HG03103 (cell line): ENCODE measurements at regions not wholly inside any gene's neighbourhood (a gene's known extent, or its start where the extent isn't known, plus 50 kb on each side); places are given as distances from the start of the nearest gene placed in this dataset.

Experiments
- ATAC-seq: cut with Tn5 transposase; IDR thresholded peaks from one replicate; pipeline ENCODE4 v1.9.1; 2021; ENCODE audit warnings: low read depth; ENCODE audit not compliant: unreplicated experiment

DNA sequence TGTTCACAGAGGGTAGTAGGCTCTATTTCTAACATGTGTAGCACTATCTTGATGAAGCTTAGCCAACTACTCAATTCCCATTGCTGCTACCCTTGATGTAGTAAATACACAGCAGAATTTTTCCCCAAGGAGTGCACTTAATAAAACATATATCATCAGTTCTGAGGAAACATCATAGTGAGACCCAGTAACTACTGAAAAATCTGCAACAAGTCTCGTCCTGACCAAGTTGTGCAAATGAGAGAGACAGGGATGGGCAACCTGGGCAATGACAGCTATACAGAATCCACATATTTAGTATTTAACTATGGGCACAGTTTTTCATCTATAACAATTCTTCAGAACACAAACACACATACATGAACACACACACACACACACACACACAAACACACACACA lies 1073.8 kb upstream of the SORCS1 start:
- ATAC-seq = no peak

DNA sequence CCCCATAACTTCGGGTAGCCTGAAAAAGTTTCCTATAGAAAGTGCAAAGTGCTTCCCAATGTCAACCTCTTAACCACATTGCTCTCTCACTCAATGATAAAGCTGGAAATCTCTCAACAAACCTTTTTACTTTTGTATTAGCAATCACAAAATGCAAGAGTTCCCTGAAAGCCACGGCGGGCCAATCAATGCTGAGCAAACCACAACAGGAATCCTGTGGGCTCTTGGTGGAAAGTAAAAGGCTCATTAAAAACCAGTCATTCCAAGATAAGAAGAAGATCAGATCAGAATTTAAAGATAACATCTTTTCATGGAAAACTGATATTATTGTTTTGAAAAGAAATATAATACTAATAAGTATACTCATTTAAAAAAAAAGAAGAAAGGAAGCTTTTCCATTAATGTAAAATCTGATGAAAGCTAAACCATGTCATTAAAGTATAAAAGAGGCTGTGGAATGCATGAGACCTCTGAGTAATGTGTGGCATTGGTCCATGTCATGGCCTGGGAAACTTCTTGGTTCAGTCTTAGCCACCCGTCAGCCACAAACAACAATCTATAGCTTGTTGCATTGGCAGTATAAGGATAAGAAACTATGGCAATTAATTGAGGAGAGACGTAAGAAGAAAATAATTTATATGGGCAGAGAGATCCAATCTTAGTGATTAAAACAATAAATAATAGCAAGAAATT lies 1066.1 kb upstream of the SORCS1 start:
- ATAC-seq = no peak

- ATAC-seq = no peak
These were observed 1044.2 kb upstream of the SORCS1 start for GRCh38 chr10:108208732-108209131.

DNA sequence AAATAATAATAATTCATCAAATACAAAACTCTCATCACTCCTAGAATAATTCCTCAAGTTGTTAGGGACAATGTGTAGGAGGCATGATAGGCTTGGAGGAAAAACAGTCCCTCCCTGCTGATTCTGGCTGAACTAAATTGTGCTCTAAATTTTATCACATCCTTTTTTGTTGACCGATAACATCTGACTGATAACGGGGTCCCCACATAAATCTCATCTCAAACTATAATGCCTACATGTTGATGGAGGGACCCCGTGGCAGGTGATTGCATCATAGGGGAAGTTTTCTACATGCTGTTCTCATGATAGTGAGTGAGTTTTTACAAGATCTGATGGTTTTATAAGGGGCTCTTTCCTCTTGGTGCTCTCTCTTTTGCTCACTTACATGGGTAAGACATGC lies 1043.5 kb upstream of the SORCS1 start:
- ATAC-seq = no peak

- peak; percentile 74 for ATAC-seq
These were observed 1040.2 kb upstream of the SORCS1 start for GRCh38 chr10:108204528-108205305.

GRCh38 chr10:108203905-108204527 lies 1039.5 kb upstream of the SORCS1 start:
- ATAC-seq = no peak

DNA sequence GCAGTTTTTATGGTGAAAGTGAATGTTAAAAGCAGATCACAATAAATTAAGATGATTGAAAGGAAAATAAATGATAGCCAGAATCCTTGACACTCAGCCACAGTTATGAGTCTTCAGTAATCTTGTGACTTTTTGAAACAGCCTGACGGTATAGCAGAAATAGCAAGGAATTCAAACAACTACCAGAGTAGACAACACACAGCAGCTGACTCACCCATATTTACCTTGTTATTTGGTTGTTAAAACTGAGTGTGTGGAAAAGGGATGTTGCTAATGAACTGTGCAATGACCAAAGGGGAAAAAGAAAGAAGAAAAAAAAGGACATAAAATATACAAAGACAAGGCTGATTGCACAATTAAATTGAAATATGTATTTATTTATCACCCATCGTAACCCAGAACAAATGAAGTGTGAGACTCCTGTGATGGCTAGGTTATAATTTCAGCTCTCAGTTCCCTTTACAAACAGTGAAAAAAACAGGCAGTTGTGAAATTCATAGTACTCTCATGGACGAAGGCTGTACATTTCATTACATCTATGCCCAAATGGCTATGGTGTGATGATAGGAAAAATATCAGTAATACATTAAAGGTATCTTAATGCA lies 1023.0 kb upstream of the SORCS1 start:
- ATAC-seq = no peak

GRCh38 chr10:108184114-108184513 lies 1019.6 kb upstream of the SORCS1 start:
- ATAC-seq = no peak

DNA sequence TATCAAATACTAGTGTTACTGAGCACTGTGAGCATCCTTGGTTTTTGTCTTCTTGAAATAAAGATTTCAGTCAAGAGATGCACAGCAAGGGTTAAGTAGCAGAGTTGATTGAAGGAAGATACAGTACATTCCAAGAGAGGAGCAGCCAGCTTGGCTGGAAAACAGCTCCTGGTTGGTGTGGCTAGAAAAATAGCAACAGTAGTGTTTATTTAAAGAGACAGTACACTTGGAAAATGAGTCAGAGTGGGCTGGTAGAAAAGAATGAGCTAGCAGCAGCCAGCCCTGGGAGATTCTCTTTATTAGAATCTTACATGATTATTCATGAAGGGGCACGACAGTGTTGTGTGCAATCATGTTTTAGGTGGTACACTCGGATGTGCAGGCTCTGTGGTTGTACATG lies 1016.4 kb upstream of the SORCS1 start:
- no peak for ATAC-seq

DNA sequence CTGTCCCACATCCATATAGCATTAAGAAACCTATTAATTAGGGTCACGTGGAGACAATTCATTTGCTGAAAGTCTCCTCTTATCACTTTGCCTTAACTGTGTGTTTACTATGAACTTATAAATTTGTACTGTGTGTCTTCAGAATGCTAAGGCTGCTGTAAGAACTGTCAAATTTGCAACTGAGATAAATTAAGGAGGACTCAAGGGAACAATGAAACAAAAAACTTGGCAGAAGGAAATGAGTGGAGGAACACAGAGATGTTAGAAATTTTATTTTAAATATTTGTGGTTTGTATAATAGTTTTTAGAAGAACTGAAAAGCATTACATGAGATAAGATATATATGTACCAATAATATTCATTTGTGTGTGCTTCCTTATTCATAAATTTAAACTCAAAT lies 1005.3 kb upstream of the SORCS1 start:
- ATAC-seq = no peak

DNA sequence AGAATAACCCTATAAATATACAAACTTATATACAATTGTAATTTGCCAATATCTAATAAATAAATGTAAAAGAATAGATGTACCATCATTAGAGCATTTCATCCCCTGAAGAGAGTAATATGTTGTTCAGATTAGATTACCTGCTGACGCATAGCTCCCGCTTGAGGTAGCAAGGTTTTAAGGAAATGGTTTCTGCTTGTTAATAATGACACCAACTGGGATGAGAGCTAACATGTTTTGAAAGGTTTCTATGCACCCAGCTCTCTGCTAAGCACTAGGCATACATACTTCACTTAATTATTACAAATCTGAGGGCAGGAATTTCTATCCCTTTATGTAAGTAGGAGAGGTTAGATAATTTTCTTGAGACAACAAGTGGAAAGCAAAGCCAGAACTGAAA lies 1003.3 kb upstream of the SORCS1 start:
- no peak for ATAC-seq

- ATAC-seq = no peak
These were observed 1001.9 kb upstream of the SORCS1 start for GRCh38 chr10:108166401-108166800.

DNA sequence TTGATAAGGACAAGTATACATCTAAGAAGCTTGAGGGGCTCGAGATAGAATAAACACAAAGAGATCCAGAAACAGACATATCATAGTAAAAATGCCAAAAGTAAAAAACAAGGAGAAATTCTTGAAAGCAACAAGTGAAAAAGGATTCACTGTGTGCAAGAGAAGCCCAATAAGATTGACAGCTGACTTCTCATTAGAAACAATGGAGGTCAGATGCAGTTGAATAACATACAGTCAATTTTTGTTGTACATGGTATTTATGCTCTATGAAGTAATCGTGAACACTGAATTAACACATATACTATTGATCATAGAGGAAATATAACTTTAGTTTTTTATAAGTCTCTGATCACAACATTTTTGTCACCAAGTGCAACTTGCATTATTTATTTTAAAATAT lies 982.8 kb upstream of the SORCS1 start:
- ATAC-seq = no peak

- no peak for ATAC-seq
These were observed 976.6 kb upstream of the SORCS1 start for GRCh38 chr10:108141064-108141463.

DNA sequence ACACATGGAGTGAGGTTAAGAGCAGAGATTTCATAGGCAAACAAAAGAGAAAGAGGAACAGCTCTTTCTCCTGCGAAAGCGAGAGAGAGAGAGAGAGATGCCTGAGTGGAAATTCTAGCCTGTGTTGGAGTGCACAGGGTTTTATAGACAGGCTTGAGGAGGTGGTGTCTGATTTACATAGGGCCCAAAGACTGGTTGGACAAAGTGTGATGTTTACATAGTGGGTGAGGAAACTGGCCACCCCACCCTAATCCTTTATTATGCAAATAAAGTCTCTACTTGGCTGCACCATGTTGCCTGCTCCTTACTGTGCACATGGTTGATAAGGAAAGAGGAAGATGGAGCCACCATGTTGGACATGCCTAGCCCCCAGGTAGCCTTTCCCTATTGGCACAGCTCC lies 967.8 kb upstream of the SORCS1 start:
- no peak for ATAC-seq

DNA sequence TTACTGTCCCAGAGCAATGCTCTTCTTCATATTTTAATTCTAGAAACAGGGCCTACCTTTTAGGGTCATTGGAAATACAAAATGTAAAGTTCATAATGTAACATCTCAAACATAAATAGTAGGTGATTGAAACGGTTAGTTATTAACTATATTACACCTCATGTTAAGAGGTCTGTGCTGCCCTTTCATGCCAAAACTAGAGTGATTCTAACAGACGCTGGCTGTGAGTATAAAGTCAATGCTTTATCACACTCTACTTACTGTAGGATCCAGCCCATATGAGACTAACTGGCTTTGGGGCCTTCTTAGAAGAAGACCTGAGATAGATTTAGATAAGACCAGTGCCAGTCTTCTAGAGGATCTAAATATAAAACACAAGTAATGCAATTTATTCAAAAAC lies 966.1 kb upstream of the SORCS1 start:
- ATAC-seq = no peak

DNA sequence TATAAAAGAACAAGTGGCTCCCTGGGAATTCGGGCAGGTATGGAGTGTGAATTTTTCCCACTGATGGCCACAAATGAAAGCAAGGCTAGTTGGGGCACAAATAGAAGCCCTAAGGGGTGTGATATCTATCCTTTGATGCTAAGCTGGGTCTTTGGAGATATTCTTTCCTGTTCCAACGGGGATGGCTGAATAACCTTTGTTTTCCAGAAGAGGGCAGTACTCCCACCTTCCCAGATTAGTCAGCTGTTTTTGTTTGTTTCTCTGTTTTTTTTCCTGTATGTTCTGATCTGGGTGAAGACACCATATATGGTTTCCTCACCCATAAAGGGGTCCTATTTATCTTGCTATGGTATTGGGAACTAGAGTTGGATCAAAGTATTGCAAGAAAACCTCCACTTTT lies 947.7 kb upstream of the SORCS1 start:
- no peak for ATAC-seq

- ATAC-seq = no peak
These were observed 940.1 kb upstream of the SORCS1 start for GRCh38 chr10:108104551-108105156.

GRCh38 chr10:108097258-108097657 lies 932.8 kb upstream of the SORCS1 start:
- ATAC-seq = no peak

DNA sequence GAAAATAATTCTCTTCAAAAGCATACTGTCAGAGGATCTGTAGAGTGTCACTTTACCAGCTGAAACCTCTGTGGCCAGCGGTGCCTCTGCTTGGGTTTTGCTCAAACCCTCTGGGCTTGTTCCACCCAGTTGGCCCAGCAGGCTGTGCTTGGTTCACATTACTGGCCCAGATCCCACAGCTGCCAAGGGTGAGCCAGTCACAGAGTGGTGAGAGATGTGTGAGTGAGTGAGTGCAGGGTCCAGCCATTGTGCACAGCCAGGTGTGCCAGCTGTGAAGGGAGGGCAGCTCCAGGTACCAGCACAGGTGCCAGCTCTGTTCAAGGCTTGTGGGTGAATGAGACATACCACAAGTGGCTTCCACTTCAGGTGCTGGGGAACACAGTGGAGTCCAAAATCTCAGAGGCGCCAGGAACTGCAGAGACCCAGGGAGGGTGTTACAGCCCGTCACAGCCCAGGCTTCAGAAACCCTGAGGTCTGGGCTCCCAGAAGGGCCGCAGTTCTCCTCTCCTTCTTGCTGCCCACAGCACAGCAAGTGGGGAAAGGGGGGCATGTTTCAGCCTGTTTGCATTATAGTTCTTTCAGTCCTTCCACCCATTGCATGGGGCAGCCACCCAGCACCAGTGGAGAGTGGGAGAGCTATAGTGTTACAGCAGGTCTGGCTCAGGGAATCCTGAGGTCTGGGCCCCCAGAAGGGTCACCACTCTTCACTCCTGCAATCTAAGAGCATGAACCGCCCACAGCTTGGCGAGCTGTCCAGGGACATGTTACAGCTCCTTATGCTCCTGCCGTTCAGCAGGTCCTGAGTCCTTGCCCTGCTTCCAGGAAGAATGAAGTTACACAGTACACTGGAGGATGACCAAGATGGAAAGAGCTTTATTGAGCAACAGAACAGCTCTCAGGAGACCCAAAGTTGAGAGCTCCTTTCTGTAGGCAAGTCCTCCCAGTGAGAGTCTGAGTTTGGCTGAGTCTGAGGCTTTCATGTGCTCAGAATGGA lies 931.7 kb upstream of the SORCS1 start:
- ATAC-seq = no peak
